ENCODE measurements at regions not wholly inside any gene's neighbourhood (a gene's known extent, or its start where the extent isn't known, plus 50 kb on each side); places are given as distances from the start of the nearest gene placed in this dataset.

GRCh38 chr5:51712201-51712600 is 329.0 kb downstream of the ISL1 start:
- TF ChIP-seq CTCF (IDR thresholded peaks at IDR 0.05): no peak
- TF ChIP-seq POLR2A (IDR thresholded peaks at IDR 0.05): no peak
- TF ChIP-seq POLR2AphosphoS5 (IDR thresholded peaks at IDR 0.05): no peak

All from prostate gland (tissue), 2 donors.